ENCODE measurements at regions not wholly inside any gene's neighbourhood (a gene's known extent, or its start where the extent isn't known, plus 50 kb on each side); places are given as distances from the start of the nearest gene placed in this dataset.
"Not testable (repeated sequence)": the region's sequence is repeated elsewhere in the genome, so short reads cannot be mapped to it uniquely, and the experiment has no call there.

DNA sequence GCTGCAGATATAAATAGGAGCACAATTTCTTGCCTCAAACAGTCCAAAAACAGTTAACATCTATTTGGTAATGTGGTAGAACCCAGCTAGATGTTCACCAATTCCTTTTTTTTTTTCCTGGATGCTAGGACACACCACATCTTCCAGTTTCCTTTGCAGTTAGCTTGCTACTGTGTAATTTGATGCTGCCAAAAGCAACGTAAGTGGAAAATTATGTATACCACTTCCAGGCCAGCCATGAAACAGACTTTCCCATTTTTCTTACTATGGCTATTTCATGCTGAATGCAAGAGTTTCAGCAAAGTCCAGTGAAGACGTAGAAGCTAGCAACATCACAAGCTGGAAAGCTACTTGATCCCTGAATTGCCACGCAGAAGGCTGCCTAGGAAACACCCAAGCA, 667.2 kb downstream of the TLE1 start:
- TF ChIP-seq, protein P1, sequence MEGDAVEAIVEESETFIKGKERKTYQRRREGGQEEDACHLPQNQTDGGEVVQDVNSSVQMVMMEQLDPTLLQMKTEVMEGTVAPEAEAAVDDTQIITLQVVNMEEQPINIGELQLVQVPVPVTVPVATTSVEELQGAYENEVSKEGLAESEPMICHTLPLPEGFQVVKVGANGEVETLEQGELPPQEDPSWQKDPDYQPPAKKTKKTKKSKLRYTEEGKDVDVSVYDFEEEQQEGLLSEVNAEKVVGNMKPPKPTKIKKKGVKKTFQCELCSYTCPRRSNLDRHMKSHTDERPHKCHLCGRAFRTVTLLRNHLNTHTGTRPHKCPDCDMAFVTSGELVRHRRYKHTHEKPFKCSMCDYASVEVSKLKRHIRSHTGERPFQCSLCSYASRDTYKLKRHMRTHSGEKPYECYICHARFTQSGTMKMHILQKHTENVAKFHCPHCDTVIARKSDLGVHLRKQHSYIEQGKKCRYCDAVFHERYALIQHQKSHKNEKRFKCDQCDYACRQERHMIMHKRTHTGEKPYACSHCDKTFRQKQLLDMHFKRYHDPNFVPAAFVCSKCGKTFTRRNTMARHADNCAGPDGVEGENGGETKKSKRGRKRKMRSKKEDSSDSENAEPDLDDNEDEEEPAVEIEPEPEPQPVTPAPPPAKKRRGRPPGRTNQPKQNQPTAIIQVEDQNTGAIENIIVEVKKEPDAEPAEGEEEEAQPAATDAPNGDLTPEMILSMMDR (conservative IDR thresholded peaks at IDR 0.05), result no peak
- no peak overlapping the region for H2BK20ac ChIP-seq (ENCODE audit: low read depth, low read length, poor library complexity, severe bottlenecking)
- peaks cover 5 to 7% of the 10 kb centered on the region in 2 experiments for H3K4me1 Mint-ChIP-seq
- no peaks in the 10 kb centered on the region for H3K4me1 ChIP-seq (ENCODE audit: insufficient read depth, low read length)
- DNase-seq, result no peak
- no peak overlapping the region for H4K8ac ChIP-seq (replicated peaks; ENCODE audit: insufficient read length, low read depth, low read length)
- no peaks in the 10 kb centered on the region for H3K9me3 ChIP-seq (ENCODE audit: control insufficient read depth, low read depth, low read length)
- H3K56ac ChIP-seq (ENCODE audit: insufficient read length, low read depth, low read length), result no peak overlapping the region
- H3K4ac ChIP-seq (ENCODE audit: low read depth, low read length), result no peak overlapping the region
- H4K5ac ChIP-seq (ENCODE audit: insufficient read length, low read depth, low read length), result no peak overlapping the region
- H4K20me1 ChIP-seq (ENCODE audit: control insufficient read depth, insufficient read depth, insufficient read length), result no peaks in the 10 kb centered on the region
- no peak overlapping the region for H3K27ac ChIP-seq (ENCODE audit: insufficient read length, low read depth, low read length)
- H3K14ac ChIP-seq (ENCODE audit: insufficient read depth, low read length), result no peak overlapping the region
- no peak overlapping the region for H2AFZ ChIP-seq (ENCODE audit: low read length)
- H2BK15ac ChIP-seq (ENCODE audit: low read depth, low read length), result no peak overlapping the region
- H2BK5ac ChIP-seq (ENCODE audit: insufficient read length, low read length), result no peak overlapping the region
- H3K79me2 ChIP-seq (ENCODE audit: insufficient read depth, low read length), result no peaks in the 10 kb centered on the region
- H3K27ac Mint-ChIP-seq, result no peak overlapping the region
- H2BK120ac ChIP-seq (ENCODE audit: low read depth, low read length, poor library complexity, severe bottlenecking), result no peak overlapping the region
- H3K36me3 Mint-ChIP-seq (ENCODE audit: insufficient read depth in 1 of 3, low read depth in 3 of 3), result peaks cover 0 to 2% (median 0%) of the 10 kb centered on the region in 3 experiments; a peak in 1 of 7 replicates
- no CpG with 5 or more reads among the region's 3 CpGs for WGBS (ENCODE audit: extremely low coverage, insufficient read length, low lambda C conversion rate)
- no peak overlapping the region for H3K23ac ChIP-seq (ENCODE audit: insufficient read length, low read depth, low read length)
- H3K18ac ChIP-seq (ENCODE audit: insufficient read length, low read depth, low read length), result no peak overlapping the region
- no peak overlapping the region for H3K4me2 ChIP-seq (ENCODE audit: insufficient read depth, insufficient read length, low read length)
- no peaks in the 10 kb centered on the region for H3K27me3 Mint-ChIP-seq (ENCODE audit: low read depth)
- H3K9me3 Mint-ChIP-seq, result no peaks in the 10 kb centered on the region
- no peak overlapping the region for H2BK12ac ChIP-seq (ENCODE audit: insufficient read length, low read depth, low read length)
- no peak overlapping the region for H3K9ac ChIP-seq (ENCODE audit: extremely low read depth, insufficient read length, low read length)
- H3T11ph ChIP-seq (ENCODE audit: low read length), result no peak overlapping the region
- no peaks in the 10 kb centered on the region for H3K23me2 ChIP-seq (ENCODE audit: insufficient read length, low read depth, low read length, poor library complexity, severe bottlenecking)
- no peaks in the 10 kb centered on the region for H3K27me3 ChIP-seq (ENCODE audit: insufficient read depth, low read length)
- no peak overlapping the region for H3K4me3 Mint-ChIP-seq
- no peak overlapping the region for H4K91ac ChIP-seq (ENCODE audit: insufficient read length, low read depth, low read length)
- no peak overlapping the region for H2AK5ac ChIP-seq (ENCODE audit: insufficient read length, low read length)
- H3K79me1 ChIP-seq (ENCODE audit: insufficient read depth, low read depth, low read length, poor library complexity, severe bottlenecking), result no peaks in the 10 kb centered on the region

DNA sequence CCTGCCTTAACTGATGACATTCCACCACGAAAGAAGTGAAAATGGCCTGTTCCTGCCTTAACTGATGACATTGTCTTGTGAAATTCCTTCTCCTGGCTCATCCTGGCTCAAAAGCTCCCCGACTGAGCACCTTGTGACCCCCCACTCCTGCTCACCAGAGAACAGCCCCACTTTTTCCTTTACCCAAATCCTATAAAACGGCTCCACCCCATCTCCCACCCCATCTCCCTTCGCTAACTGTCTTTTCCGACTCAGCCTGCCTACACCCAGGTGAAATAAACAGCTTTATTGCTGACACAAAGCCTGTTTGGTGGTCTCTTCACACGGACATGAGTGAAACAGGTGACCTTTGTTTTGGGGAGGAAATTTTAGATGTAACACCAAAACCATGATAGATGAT, 674.4 kb downstream of the TLE1 start:
- not testable (repeated sequence) for H4K20me1 ChIP-seq (ENCODE audit: control insufficient read depth, insufficient read depth, insufficient read length); H4K91ac ChIP-seq (ENCODE audit: insufficient read length, low read depth, low read length); H2BK12ac ChIP-seq (ENCODE audit: insufficient read length, low read depth, low read length); H3K9me3 ChIP-seq (ENCODE audit: control insufficient read depth, low read depth, low read length); H3K4ac ChIP-seq (ENCODE audit: low read depth, low read length); H3K27me3 Mint-ChIP-seq (ENCODE audit: low read depth); DNase-seq; H3K9me3 Mint-ChIP-seq; H2AK5ac ChIP-seq (ENCODE audit: insufficient read length, low read length); H3K14ac ChIP-seq (ENCODE audit: insufficient read depth, low read length); H2BK120ac ChIP-seq (ENCODE audit: low read depth, low read length, poor library complexity, severe bottlenecking); H4K5ac ChIP-seq (ENCODE audit: insufficient read length, low read depth, low read length); H3K4me1 Mint-ChIP-seq; H2AFZ ChIP-seq (ENCODE audit: low read length); H3K79me1 ChIP-seq (ENCODE audit: insufficient read depth, low read depth, low read length, poor library complexity, severe bottlenecking); H2BK15ac ChIP-seq (ENCODE audit: low read depth, low read length); H3K27ac ChIP-seq (ENCODE audit: insufficient read length, low read depth, low read length); H3K9ac ChIP-seq (ENCODE audit: extremely low read depth, insufficient read length, low read length); H2BK20ac ChIP-seq (ENCODE audit: low read depth, low read length, poor library complexity, severe bottlenecking); H3K56ac ChIP-seq (ENCODE audit: insufficient read length, low read depth, low read length); H3K79me2 ChIP-seq (ENCODE audit: insufficient read depth, low read length); H2BK5ac ChIP-seq (ENCODE audit: insufficient read length, low read length); H3K18ac ChIP-seq (ENCODE audit: insufficient read length, low read depth, low read length); H3K4me3 Mint-ChIP-seq; H3K27ac Mint-ChIP-seq; H4K8ac ChIP-seq (replicated peaks; ENCODE audit: insufficient read length, low read depth, low read length); H3K36me3 Mint-ChIP-seq (ENCODE audit: insufficient read depth in 1 of 3, low read depth in 3 of 3); H3K4me1 ChIP-seq (ENCODE audit: insufficient read depth, low read length); H3K23me2 ChIP-seq (ENCODE audit: insufficient read length, low read depth, low read length, poor library complexity, severe bottlenecking); H3T11ph ChIP-seq (ENCODE audit: low read length); H3K23ac ChIP-seq (ENCODE audit: insufficient read length, low read depth, low read length); H3K4me2 ChIP-seq (ENCODE audit: insufficient read depth, insufficient read length, low read length); H3K27me3 ChIP-seq (ENCODE audit: insufficient read depth, low read length)
- no CpG with 5 or more reads among the region's 6 CpGs for WGBS (ENCODE audit: extremely low coverage, insufficient read length, low lambda C conversion rate)

All from H9 (cell line).